AG20443 (cell line): ENCODE measurements at regions not wholly inside any gene's neighbourhood (a gene's known extent, or its start where the extent isn't known, plus 50 kb on each side); places are given as distances from the start of the nearest gene placed in this dataset.
"Not testable (repeated sequence)": the region's sequence is repeated elsewhere in the genome, so short reads cannot be mapped to it uniquely, and the experiment has no call there.

Experiments
- DNase-seq: peaks from one replicate; pipeline ENCODE4 v3.0.0; 2012; ENCODE audit warnings: low spot score, mixed read lengths

DNA sequence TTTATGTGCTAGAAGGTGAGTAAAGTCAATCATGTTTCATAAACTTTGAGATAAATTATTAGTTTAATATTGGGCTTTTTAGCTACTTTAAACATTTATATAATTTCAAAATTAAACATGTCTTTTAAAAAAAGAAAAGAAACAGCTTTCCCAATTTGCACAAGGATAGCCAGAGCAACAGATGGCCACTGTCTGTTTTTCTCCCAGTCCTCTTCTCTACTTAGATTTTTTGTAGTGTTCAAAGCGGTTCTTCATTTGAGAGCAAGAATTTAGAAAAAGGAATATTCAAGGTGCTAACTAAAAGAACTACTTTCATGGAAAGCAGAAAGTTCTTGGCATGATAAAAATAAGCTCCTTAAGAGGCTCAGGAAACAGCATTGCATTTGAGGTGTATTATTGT, 128.3 kb upstream of the MIR17HG start:
- DNase-seq, result no peak

DNA sequence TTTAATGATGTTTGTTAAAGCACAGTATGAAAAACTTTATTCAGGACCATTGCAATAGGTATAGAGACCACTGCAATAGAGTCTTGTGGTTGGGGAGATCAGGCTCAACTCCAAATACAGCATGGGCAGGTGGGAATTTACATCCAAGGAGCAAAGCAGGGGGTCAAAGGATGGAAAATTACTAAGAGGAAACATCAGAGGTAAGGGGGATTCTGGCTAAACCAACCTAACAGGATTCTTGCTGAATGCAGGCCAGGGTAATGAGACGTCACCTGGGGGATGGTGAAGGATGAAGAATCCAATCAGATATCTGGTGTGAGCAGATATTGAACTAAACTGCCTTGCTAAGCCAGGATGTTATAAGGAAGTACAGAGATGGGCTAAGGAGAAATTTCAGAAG, 126.6 kb upstream of the MIR17HG start:
- DNase-seq, result no peak

DNA sequence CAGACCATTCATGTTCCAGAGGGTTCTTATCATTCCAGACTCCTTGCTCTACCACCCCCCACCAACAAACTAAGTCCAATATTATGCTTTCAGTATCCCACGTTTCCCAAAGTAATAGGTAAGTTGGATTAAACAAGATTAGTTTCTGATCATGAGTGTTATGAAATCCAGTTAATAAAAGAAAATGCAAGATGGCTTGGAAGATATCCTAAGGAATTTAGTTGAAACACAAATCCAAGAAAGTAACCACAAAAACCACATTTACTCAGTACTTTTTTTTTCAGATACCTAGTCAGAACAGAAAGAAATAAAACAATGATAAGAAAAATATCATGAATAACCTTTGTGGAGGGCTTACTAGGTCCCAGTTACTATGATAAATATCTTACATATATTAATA, 119.4 kb upstream of the MIR17HG start:
- DNase-seq, result no peak

DNA sequence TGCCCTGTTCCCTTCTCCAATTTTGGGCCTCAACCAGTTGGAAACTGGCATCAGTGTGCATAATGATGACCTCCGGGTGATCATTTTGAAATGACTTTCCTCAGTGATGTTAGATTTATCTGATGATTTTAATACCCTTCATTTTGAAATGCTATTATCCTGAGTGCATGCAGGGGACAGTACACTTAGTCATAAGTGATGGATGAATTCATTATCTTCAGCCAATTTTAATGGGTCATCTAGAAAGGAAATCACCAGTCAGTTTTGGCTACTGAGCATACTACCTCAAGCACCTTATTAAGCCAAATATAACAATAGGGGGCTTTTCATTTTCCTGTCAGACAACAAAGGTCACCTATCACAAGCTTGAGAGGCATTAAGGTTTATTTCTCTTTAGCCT, 118.5 kb upstream of the MIR17HG start:
- no peak for DNase-seq

DNA sequence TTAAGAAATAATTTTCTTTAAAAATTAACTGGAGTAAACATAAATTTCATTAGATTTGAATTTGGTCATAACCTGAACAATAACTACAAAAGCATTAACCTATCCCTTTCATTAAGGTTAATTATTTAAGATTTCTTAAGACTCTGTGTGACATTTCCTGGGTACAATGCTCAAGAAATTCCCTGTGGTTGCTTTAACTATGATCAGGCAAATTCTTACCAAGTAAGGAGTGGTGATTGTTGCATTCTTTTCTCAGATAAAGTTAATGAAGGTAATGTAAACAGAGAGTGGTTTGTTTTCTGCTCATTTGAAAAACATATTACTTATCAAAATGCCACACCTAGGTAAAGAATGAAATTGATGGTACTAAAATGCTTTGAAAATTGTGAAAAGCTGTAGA, 114.8 kb upstream of the MIR17HG start:
- DNase-seq, result no peak

DNA sequence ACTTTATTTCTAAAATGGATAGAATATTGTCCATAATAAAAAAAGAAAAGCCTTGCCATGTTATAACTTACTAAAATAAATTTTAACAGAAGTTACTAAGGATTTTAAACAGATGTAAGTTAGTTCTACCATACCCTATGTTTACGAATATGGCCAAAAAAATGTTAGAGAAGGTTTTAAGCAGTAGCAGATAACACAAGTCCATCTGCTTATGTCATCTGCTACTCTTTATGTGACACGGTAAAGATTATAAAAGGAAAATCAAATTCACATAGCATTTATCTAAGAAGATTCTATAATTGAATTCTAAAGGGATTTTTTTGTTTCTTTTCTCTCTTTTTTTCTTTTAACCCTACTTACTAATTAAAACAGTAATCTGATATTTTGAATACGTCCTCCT, 114.2 kb upstream of the MIR17HG start:
- DNase-seq, result no peak

DNA sequence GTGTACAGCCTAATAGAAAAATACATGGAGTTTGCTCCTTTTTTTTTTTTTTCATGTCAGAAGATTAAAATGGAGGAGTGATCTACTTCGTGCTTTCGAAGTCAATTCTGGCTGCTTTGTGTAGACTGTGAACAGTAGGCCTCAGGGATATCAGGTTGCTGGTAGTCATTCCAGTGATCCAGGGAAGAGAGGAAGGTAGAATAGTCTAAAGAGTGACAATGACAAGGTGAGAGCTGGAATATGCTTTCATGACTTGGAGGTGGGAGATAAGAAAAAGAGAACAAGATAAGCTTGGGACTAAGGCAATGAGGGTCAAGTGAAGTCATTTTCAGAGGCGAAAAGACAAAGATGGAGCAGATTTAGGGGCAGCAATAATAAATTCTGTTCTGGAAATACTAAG, 111.3 kb upstream of the MIR17HG start:
- no peak for DNase-seq

DNA sequence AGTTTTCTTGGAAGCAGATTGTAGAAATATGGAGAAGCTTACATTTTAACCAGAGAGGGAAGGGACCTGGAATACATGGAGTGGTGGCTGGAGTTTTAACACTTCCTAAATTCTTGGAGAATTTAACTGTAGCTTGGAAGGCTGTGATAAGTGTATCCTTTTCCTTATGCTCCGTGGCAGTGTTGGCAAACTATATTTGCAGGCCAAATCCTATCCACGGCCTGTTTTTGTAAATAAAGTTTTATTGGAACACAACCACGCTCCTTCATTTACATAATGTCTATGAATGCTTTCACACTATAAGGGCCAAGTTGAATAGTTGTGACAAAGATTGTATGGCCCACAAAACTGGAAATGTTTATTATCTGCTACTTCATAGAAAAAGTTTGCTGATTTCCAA, 110.6 kb upstream of the MIR17HG start:
- DNase-seq, result no peak

DNA sequence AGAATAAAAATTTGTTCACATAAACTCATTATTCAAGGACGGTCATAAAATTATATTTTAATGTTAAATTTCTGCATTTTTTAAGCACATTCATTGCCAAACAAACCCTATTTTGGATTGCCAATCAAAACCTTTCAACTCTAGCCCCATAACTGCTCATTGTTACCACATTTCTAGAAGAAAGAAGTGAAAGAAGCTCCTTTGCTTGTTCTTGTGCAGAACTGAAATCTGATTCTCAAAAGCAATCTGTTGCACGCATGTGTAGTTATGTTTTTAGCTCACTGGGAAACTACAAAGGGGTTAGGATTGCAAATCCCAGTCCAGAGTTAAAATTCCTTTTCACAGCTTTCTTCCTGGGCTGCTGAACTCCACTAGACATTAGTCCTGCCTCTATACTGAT, 109.5 kb upstream of the MIR17HG start:
- no peak for DNase-seq

DNA sequence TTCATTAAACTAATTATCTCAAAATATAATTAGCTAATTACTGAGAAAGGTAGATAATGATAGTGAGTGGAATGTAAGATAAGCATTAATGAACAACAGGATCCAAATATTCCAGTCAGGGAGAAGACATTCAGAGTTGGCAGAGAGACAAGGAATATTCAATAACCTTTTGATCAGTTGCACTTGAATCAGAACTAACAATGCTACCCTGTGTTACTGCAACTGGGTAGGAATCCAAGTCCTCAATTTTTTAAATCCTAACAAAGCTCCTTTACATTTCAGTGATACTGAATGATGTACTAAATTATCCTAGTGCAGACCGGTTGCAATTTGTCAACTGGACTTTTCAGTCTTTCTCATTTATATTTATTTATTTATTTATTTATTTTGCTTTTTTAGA, 107.1 kb upstream of the MIR17HG start:
- no peak for DNase-seq

DNA sequence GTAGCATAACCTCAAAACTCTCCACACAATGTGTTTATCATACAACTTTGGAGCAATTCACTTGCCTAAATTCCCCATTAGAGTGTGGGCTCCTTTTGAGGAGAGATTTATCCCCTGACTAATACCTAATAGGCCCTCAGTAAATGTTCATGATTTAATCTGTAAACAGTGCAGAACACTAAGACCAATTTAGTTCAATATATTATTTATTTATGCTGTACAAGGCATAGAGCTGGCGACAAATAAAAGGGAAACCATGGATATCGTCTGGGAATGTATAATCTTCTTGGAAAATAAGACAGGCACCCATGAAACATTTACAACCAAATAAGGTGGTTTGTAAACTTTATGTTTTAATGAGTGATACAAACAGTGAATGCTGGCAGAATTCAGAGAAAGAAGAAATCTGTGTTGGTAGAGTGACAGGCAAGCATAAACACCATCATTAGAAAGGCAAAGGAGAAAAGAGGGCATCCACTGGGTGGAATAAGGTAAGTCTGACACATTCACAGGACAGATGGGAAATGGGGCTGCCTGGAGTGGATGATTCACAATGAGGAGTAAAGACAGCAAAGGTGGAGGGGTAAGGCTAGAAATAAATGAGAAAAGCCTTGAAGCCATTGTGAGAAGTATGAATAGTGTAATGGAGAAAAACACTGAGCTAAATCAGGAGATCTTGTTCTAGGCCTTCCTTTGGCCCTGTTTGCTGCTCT, 106.1 kb upstream of the MIR17HG start:
- no peak for DNase-seq

DNA sequence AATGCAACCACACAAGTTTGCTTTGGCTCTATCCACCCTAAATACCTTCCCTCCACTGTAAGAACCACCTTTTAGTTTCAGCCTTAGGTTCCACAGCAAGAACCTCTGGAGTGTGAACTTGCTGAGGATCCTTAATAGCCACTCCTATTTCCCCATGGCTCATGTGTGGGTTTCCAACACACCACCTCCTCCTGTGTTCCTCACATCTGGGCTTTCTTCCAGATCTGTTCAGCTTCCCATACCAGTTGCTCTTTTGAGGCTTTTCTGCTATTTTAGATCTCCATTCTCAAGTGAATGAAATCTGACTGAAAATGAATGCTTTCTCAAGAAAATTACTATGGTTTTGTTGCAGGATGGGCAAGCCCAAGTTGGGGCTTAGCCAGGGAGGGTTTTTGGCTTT, 104.8 kb upstream of the MIR17HG start:
- DNase-seq, result no peak

DNA sequence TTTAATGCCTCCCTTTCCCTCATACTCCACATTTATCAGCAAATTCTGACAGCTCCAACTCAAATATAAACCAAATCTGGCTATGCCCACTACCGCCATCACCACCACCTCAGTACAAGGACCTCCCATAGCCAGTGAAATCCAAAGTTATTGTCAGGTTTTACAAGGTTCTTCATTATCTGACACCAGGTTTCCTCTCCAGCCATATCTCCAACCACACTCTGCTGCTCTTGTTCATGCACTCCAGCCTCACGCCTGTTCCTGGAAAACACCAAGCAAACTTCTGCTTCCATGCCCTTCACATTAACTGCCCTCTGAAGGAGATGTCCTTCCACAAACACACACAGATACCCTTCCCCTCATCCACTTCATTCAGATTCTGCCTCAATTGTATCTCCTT, 102.2 kb upstream of the MIR17HG start:
- no peak for DNase-seq

DNA sequence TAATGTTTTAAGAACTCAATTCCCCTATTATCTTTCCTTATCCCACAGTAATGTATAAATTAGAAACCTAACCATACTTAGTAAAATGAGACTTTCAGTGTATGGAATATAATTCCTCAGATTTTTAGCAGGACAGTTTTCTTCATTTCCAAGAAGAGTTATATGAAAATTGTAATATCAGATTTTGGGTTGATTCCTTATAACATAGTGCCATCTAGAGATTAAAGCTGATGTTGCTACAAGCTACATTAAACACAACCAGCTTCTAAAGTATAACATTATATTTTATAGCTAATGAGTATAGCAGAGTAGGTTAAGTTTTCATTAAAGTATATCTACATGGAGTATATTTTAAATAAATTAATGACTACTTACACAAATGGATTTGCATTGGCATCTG, 99.7 kb upstream of the MIR17HG start:
- DNase-seq, result no peak

DNA sequence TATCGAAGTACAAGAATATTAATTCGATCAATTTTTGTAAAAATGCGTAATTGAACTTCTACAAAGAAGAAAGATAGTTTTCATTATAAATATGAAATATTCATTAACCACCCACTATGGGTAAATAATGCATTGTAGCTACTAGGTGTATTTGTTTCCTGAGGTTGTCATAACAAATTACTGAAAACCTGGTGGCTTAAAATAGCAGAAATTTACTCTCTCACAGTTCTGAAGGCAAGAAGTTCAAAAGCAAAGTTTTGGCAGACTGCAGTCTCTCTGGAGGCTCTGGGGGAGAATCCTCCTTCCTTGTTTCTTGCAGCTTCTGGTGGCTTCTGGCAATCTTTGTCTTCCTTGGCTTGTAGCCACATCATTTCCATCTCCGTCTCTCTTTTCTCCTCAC, 99.2 kb upstream of the MIR17HG start:
- DNase-seq, result no peak

DNA sequence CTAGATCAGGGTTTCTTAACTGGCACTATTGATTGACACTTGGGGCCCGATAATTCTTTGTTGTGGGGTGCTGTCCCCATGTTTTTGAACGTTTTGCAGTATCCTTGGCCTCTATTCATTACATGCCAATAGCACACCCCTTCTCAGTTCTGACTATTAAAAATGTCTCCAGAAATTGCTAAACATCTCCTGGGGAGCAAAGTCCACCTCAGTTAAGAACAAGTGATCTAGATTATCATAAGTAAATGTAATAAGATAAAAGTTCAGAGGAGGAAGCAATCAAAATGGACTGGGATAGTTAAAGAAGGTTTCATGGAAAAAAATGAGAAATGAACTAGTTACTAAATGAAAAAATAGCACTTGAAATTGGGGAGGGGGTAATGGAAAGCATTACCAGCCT, 98.1 kb upstream of the MIR17HG start:
- DNase-seq, result no peak

DNA sequence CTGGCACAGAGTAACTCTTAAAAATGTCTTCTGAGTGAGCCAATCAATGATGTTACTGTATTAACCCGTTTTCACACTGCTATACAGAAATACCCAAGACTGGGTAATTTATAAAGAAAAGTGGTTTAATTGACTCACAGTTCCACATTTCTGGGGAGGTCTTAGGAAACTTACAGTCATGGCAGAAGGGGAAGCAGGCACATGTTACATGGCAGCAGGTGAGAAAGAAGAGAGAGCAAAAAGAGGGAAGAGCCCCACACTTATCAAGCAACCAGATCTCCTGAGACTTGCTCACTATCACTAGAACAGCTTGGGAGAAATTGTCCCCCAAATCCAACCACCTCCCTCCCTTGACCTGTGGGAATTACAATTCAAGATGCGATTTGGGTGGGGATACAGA, 97.6 kb upstream of the MIR17HG start:
- no peak for DNase-seq

DNA sequence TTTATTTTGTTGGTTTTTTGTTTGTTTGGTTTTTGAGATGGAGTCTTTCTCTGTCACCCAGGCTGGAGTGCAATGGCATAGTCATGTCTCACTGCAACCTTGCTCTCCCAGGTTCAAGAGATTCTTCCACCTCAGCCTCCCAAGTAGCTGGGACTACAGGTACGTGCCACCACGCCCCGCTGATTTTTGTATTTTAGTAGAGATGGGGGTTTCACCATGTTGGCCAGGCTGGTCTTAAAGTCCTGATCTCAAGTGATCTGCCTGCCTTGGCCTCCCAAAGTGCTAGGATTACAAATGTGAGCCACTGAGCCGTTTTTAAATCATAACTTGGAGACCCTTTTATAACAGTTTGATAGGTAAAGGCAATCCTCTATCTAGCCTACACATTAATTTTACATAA, 95.9 kb upstream of the MIR17HG start:
- not testable (repeated sequence) for DNase-seq

DNA sequence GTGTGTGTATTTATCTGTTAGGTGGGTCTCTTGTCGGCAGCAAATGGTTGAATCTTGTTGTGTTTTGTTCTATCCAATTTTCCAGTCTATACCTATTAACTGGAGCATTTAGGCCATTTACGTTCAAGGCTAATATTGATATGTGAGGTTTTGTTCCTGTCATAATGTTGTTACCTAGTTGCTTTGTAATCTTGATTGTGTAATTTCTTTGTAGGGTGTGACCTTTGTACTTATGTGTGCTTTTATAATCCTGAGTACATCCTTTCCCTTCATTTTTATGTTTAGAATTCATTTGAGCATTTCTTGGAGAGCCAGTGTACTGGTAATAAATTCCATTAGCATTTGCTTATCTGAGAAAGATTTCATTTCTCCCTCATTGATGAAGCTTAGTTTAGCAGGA, 83.0 kb upstream of the MIR17HG start:
- no peak for DNase-seq

DNA sequence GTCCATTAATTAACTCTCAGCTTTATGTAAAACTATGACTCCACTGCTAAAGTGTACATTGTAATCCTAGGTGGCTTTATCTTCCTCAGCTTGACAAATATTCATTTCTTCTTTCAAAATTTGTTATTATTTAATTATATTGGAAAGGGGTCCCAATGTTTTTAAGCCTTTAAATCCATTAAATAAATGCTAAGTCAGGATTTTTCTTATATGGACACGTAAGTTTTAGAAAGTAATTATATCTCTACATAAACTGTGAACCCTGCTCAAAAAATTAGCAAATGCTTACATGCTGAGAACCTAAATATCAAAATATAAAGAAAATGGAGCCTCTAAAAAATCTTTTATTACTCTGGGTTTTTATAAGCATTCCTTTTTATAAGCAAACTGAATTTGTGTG, 78.2 kb upstream of the MIR17HG start:
- DNase-seq, result no peak

DNA sequence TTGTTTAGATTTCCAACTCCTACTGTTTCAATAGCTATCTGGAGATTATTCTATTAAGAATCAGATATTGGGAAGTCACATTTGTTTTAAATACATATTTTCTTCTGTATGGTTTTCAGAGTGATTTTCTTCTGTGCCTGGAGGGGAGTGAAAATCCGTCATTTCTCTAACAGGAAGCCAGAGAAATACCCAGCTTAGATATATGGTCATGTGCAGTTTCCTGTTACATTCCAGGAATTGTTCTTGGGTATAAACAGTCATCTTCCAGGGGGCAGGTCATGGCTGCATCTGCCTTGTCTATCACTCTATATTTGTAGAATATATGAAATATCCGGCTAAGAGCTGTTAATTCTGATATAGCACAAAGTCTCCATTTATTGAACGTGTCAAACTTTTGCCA, 77.5 kb upstream of the MIR17HG start:
- DNase-seq, result no peak

DNA sequence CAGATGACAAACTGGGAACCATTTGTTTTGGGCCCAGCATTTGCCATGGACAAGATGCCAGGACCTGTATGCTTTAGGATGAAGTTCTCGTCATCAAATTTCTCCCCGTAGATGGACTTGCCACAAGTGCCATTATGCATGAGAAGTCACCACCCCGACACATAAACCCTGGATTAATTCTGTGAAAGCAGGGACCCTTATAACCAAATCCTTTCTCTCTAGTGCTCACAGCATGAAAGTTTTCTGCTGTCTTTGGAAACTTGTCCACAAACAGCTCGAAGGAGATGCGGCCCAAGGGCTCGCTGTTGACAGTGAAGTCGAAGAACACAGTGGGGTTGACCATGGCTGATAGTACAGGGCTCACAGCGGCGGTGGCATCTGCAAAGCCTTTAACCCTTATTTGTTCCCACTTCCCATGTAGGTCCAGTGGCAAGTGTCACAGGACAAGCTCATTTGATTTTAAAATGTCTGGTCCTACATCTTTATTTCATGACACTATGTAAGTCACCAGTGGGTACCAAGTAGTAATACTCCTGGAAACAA, 75.2 kb upstream of the MIR17HG start:
- no peak for DNase-seq

DNA sequence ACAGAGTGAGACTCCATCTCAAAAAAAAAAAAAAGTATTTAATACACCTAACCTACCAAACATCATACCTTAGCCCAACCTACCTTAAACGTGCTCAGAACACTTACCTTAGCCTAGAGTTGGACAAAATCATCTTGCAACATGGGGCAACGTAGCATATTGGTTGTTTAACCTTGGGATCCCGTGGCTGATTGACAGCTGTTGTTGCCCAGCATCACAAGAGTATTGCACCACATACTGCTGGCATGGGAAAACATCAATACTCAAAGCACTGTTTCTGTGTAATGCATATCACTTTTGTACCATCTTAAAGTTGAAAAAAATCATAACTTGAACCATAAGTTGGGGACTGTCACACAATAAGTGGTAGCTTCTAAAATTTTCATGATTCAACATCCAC, 73.8 kb upstream of the MIR17HG start:
- DNase-seq, result no peak

DNA sequence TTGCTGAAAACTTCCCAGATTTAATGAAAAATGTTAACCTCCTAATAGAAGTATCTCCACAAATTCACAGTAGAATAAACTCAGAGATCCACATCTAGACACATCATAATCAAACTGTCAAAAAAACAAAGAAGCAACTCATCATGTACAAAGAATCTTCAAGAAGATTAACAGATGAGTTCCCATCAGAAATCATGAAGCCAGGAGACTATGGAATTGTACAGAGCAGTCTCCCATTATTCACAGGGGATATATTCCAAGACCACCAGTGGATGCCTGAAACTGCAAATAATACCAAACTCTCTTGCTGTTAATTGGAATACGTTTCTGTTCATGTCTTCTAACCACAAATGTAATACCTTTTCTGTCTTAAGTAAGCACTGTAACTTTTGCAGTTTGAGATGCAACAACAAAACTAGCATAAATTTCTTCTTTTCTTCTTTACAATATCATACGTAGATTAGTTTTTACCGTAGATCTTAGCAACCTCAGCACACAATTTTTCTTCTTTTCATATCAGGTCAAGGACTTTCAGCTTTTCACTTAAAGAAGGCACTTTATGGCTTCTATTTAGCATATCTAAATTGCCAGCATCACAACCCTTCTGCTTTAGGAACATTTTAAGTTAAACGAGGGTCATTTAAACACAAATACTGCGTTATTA, 70.3 kb upstream of the MIR17HG start:
- no peak for DNase-seq
